ENCODE measurements at regions not wholly inside any gene's neighbourhood (a gene's known extent, or its start where the extent isn't known, plus 50 kb on each side); places are given as distances from the start of the nearest gene placed in this dataset.
"Not testable (repeated sequence)": the region's sequence is repeated elsewhere in the genome, so short reads cannot be mapped to it uniquely, and the experiment has no call there.

GRCh38 chr7:120185940-120186682 is 86.9 kb upstream of the KCND2 start:
- no peak for DNase-seq (ENCODE audit: low spot score)

- no peak for DNase-seq (ENCODE audit: low spot score)
These were observed 86.3 kb upstream of the KCND2 start for GRCh38 chr7:120186688-120187087.

- DNase-seq (ENCODE audit: low spot score) = no peak
These were observed 83.4 kb upstream of the KCND2 start for GRCh38 chr7:120189623-120190022.

GRCh38 chr7:120190109-120190508 is 82.9 kb upstream of the KCND2 start:
- DNase-seq (ENCODE audit: low spot score) = peak; percentile 31

GRCh38 chr7:120190566-120190965 is 82.4 kb upstream of the KCND2 start:
- DNase-seq (ENCODE audit: low spot score) = no peak

- not testable (repeated sequence) for DNase-seq (ENCODE audit: low spot score)
These were observed 81.6 kb upstream of the KCND2 start for GRCh38 chr7:120191423-120191822.

GRCh38 chr7:120201290-120201689 is 71.7 kb upstream of the KCND2 start:
- no peak for DNase-seq (ENCODE audit: low spot score)

- DNase-seq (ENCODE audit: low spot score) = peak; percentile 25
These were observed 67.9 kb upstream of the KCND2 start for GRCh38 chr7:120205101-120205500.

- DNase-seq (ENCODE audit: low spot score) = no peak
These were observed 65.9 kb upstream of the KCND2 start for GRCh38 chr7:120207037-120207436.

GRCh38 chr7:120215654-120216053 is 57.3 kb upstream of the KCND2 start:
- DNase-seq (ENCODE audit: low spot score) = no peak

GRCh38 chr7:120216947-120217346 is 56.0 kb upstream of the KCND2 start:
- no peak for DNase-seq (ENCODE audit: low spot score)

GRCh38 chr7:120218712-120219111 is 54.3 kb upstream of the KCND2 start:
- peak; percentile 14 for DNase-seq (ENCODE audit: low spot score)

GRCh38 chr7:120221666-120222065 is 51.3 kb upstream of the KCND2 start:
- DNase-seq (ENCODE audit: low spot score) = no peak
